IPS-18a (cell line): ENCODE measurements at regions not wholly inside any gene's neighbourhood (a gene's known extent, or its start where the extent isn't known, plus 50 kb on each side); places are given as distances from the start of the nearest gene placed in this dataset.

Source experiments
- H3K27ac ChIP-seq: one replicate; pipeline ENCODE4 v1.5.1; 2013; ENCODE audit warnings: low read length
- H3K27me3 ChIP-seq: one replicate; pipeline ENCODE4 v1.6.1; 2013; ENCODE audit warnings: mild to moderate bottlenecking, low read length; ENCODE audit not compliant: control insufficient read depth, insufficient read depth
- H3K36me3 ChIP-seq: one replicate; pipeline ENCODE4 v1.6.1; 2013; ENCODE audit warnings: low read depth, low read length; ENCODE audit not compliant: control insufficient read depth
- H3K4me1 ChIP-seq: one replicate; pipeline ENCODE4 v1.6.1; 2013; ENCODE audit warnings: low read depth, low read length; ENCODE audit not compliant: control insufficient read depth
- H3K4me3 ChIP-seq: one replicate; pipeline ENCODE4 v1.5.1; 2013; ENCODE audit warnings: low read length
- H3K9ac ChIP-seq: one replicate; pipeline ENCODE4 v1.6.1; 2013; ENCODE audit warnings: mild to moderate bottlenecking, low read length, moderate library complexity
- H3K9me3 ChIP-seq: one replicate; pipeline ENCODE4 v1.6.1; 2013; ENCODE audit warnings: low read depth, low read length; ENCODE audit not compliant: control insufficient read depth

DNA sequence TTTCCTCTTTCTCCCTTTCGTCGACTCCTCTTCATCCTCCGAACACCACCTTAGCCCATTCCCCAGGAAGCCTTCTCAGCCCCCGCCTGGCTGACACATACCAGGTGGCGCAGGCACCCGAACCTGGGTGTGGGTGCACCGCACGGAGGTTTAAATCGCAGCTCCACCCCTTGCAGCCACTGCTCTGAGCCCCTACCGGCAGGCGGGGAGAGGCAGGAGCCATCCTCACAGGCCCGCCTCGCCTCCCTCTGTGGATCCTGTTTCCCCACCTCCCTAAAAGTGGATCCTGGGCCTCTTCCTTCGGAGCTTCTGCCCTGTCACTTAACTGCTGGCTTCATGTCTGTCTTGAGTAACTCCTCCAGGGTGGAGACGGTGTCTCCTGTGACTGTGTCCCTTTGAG is 110.7 kb downstream of the OLFM1 start:
- Histone ChIP-seq H3K27ac (no peak overlapping the region), H3K4me3 (no peak overlapping the region), H3K36me3 (no peaks in the 10 kb centered on the region), H3K4me1 (peaks cover 17% of the 10 kb centered on the region), H3K9me3 (no peaks in the 10 kb centered on the region), H3K27me3 (no peaks in the 10 kb centered on the region), H3K9ac (no peak overlapping the region)

GRCh38 chr9:135198586-135199285 is 111.3 kb downstream of the OLFM1 start:
- Histone ChIP-seq H3K27ac (no peak overlapping the region), H3K36me3 (no peaks in the 10 kb centered on the region), H3K4me3 (no peak overlapping the region), H3K27me3 (no peaks in the 10 kb centered on the region), H3K9ac (no peak overlapping the region), H3K4me1 (peaks cover 17% of the 10 kb centered on the region), H3K9me3 (no peaks in the 10 kb centered on the region)

GRCh38 chr9:135199489-135199888 is 112.0 kb downstream of the OLFM1 start:
- no peak overlapping the region for H3K4me3 ChIP-seq
- H3K9me3 ChIP-seq: no peaks in the 10 kb centered on the region
- H3K36me3 ChIP-seq: no peaks in the 10 kb centered on the region
- H3K4me1 ChIP-seq: peaks cover 17% of the 10 kb centered on the region
- no peak overlapping the region for H3K9ac ChIP-seq
- H3K27me3 ChIP-seq: no peaks in the 10 kb centered on the region
- H3K27ac ChIP-seq: no peak overlapping the region

- Histone ChIP-seq H3K27ac (no peak overlapping the region), H3K27me3 (no peaks in the 10 kb centered on the region), H3K4me1 (peaks cover 17% of the 10 kb centered on the region)
Observed at GRCh38 chr9:135201711-135202110, 114.2 kb downstream of the OLFM1 start.

DNA sequence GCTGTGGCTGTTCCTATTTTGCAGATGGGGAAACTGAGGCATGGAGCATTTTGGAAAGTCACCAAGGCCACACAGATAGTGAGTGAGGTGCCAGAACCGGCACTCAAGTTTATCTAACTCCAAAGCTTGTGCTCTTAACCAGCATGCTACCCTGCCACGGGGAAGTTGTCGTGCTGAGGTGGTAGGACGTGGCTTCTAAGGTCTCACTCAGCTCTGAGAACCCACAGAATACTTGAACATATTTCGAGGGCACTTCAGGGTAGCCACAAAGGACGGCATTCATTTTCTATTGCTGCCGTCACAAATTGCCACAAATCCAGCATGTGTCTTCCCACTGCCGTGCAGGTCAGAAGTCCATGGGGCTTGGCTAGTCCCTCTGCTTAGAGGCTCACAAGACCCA is 116.7 kb downstream of the OLFM1 start:
- Histone ChIP-seq H3K9me3 (no peaks in the 10 kb centered on the region), H3K4me1 (peaks cover 7% of the 10 kb centered on the region), H3K27ac (no peak overlapping the region), H3K27me3 (no peaks in the 10 kb centered on the region), H3K36me3 (no peaks in the 10 kb centered on the region), H3K4me3 (no peak overlapping the region), H3K9ac (no peak overlapping the region)

More at GRCh38 chr9:135201711-135202110, 114.2 kb downstream of the OLFM1 start:
- no peaks in the 10 kb centered on the region for H3K9me3 ChIP-seq
- no peak overlapping the region for H3K4me3 ChIP-seq
- no peak overlapping the region for H3K9ac ChIP-seq
- no peaks in the 10 kb centered on the region for H3K36me3 ChIP-seq

DNA sequence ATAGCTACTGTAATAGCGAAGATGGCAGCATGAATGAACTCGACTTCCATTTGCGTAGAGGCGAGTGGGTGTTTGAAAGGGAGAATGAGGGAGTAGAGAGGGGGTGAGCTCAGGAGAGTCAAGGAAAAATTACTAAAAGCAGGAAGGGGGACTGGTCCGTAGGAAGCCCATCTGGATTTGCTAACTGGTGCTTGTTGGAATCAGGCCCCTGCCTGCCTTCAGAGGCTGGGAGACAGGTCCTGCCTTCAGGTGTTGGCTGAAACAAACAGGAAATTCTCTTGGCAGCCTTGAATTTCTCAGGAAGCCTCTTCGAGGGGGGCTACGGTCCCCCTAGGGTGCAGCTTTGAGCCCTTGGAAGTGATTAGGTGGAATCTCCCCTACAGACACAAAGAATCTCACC is 121.7 kb downstream of the OLFM1 start:
- Histone ChIP-seq H3K9me3 (peaks cover 7% of the 10 kb centered on the region), H3K4me3 (no peak overlapping the region), H3K9ac (no peak overlapping the region), H3K27ac (no peak overlapping the region), H3K4me1 (no peaks in the 10 kb centered on the region), H3K36me3 (no peaks in the 10 kb centered on the region), H3K27me3 (no peaks in the 10 kb centered on the region)

GRCh38 chr9:135209852-135210251 is 122.4 kb downstream of the OLFM1 start:
- Histone ChIP-seq H3K4me3 (no peak overlapping the region), H3K27ac (no peak overlapping the region), H3K36me3 (no peaks in the 10 kb centered on the region), H3K27me3 (no peaks in the 10 kb centered on the region), H3K9me3 (peaks cover 7% of the 10 kb centered on the region), H3K4me1 (peaks cover 3% of the 10 kb centered on the region), H3K9ac (no peak overlapping the region)

DNA sequence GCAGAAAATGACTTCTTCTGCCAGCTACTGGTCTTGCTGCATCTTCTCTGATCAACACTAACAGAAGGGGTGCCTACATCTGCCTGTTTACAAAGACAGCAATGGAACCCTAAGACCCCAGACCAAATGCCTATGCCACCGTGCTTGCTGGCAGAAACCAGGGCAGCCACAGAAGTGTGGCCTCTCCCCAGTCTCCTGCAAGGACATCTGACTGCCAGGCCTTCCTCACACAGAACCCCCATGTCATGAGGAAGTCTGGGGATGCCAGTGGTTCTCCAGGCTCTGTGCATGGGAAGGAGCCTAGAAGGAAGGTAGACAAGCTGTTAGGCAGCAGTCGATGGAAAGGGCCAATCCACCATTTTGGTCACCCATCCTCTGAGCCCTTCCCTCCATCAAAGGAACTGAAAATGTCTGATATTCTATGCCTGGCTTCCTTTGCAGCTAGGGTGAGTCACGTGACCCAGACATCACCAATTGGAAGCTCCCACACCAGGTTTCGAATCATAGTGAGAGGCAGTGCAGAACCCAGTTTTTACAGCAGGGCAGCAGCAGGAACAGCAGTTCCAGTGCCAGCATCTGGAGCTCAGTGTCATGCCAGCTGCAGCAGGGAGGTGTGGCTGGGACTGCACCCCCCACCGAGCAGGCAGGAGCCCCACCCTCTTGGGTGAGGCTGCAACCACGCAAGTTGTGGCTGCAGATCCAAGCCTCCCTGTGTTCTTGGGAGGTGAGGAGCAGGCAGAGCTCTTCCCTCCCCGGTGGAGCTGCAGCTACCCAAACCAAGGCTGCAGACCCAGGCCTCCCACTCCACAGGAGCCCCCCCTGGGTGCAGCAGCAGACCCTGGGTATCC is 123.4 kb downstream of the OLFM1 start:
- no peaks in the 10 kb centered on the region for H3K27me3 ChIP-seq

GRCh38 chr9:135211524-135211890 is 124.0 kb downstream of the OLFM1 start:
- no peak overlapping the region for H3K27ac ChIP-seq

More for the DNA sequence above, 123.4 kb downstream of the OLFM1 start:
- Histone ChIP-seq H3K4me1 (peaks cover 3% of the 10 kb centered on the region), H3K9ac (no peak overlapping the region), H3K27ac (no peak overlapping the region), H3K4me3 (no peak overlapping the region), H3K36me3 (no peaks in the 10 kb centered on the region), H3K9me3 (peaks cover 7% of the 10 kb centered on the region)

DNA sequence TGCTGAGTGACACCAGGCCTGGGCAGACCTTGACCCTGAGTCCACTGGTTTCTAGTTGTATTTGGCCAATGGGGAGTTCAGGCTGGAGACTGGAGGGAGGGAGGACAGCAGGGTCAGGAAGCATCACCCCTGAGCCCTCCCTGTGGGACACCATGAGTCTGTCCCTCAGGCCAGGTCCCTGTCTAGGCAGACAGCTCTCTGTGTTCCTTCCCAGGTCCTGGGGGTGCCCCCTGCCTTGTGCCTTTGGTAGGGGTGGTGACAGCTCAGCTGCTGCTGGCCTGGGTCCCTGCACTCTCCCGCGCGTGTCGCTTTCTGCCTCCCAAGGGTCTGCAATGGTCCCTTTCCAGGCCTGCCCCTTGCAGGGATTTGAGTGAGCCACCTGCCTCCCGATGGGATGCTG is 125.5 kb downstream of the OLFM1 start:
- H3K27ac ChIP-seq: no peak overlapping the region
- H3K4me1 ChIP-seq: peaks cover 15% of the 10 kb centered on the region
- no peaks in the 10 kb centered on the region for H3K36me3 ChIP-seq
- no peak overlapping the region for H3K9ac ChIP-seq
- no peak overlapping the region for H3K4me3 ChIP-seq
- H3K27me3 ChIP-seq: no peaks in the 10 kb centered on the region
- peaks cover 7% of the 10 kb centered on the region for H3K9me3 ChIP-seq

More at GRCh38 chr9:135211524-135211890, 124.0 kb downstream of the OLFM1 start:
- Histone ChIP-seq H3K9ac (no peak overlapping the region), H3K36me3 (no peaks in the 10 kb centered on the region), H3K27me3 (no peaks in the 10 kb centered on the region), H3K4me1 (peaks cover 3% of the 10 kb centered on the region), H3K9me3 (peaks cover 7% of the 10 kb centered on the region), H3K4me3 (no peak overlapping the region)

DNA sequence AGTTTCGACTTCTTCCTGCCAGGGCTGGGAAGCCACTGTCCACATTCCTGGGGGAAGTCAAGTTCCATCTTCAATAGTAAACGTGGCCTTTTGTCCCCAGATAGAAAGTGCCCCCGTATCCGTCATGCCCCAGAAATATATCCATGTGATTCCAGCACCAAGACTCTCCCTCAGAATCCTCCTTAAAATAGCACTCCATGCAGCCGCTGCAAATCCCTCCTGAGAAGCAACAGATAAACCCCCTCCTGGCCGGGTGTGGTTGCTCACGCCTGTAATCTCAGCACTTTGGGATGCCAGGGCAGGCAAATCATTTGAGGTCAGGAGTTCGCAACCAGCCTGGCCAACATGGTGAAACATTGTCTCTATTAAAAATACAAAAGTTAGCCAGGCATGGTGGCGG is 126.1 kb downstream of the OLFM1 start:
- Histone ChIP-seq H3K9ac (no peak overlapping the region), H3K4me1 (peaks cover 21% of the 10 kb centered on the region), H3K27me3 (no peaks in the 10 kb centered on the region), H3K4me3 (no peak overlapping the region), H3K36me3 (no peaks in the 10 kb centered on the region), H3K9me3 (peaks cover 7% of the 10 kb centered on the region), H3K27ac (no peak overlapping the region)
